CD4-positive, alpha-beta T cell treated with Interleukin-6 for 4 hours (primary cell): ENCODE measurements at regions not wholly inside any gene's neighbourhood (a gene's known extent, or its start where the extent isn't known, plus 50 kb on each side); places are given as distances from the start of the nearest gene placed in this dataset.

Source experiments
- DNase-seq: peaks from one replicate; pipeline ENCODE4 v3.0.0-alpha.2; 2020; ENCODE audit warnings: mixed read lengths

GRCh38 chr12:24255920-24256665 is 306.6 kb upstream of the SOX5 start:
- no peak for DNase-seq

DNA sequence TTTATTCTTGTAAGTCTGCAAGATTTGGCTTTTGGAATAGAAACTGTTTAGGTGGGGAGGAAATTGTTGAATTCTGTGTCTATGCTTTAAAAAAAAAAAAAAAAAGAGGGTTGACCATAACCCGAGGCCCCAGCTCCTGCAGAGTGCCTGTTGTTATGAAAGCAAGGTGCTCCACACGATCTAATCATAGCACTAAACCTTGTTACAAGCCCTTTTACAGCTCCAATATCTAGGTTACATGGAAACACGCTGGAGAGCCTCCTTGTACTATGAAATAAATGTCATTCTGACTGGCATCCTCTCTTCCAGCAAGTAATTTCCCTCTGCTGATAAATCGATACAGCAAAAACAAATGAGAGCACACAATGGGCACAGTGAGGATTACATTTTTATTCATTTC is 303.1 kb upstream of the SOX5 start:
- DNase-seq = no peak

GRCh38 chr12:24246934-24247333 is 297.5 kb upstream of the SOX5 start:
- no peak for DNase-seq

DNA sequence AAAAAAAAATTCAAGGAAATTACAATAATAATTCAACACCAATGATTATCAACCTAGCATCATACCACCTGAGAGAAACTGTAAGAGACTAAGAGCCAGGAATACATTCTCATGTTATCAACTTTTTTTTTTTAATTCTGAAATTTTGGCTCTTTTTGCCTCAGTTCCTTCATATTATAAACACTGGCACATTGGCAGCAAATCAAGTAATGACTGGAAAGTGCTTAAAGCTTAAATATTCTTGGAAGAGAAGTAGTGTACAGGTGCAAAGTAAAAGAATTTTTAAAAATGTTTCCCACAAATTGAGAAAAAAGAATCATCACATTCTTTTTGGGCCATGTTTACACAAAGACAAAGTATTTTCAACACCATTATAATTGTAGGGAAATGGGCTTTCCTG is 296.9 kb upstream of the SOX5 start:
- DNase-seq = no peak

DNA sequence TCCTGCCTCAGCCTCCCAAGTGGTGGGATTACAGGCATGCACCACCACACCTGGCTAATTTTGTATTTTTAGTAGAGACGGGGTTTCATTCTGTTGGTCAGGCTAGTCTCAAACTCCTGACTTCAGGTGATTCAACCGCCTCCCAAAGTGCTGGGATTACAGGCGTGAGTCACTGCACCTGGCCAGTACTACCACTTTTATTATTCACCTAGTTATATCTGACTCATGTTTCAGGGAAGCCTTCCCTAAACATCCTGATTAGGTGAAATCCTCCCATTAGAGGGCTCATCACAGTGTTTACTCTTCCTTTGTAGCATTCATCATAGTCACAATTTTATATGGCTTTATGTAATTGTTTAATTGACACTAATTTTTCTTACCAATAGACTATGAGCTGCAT is 295.3 kb upstream of the SOX5 start:
- no peak for DNase-seq

DNA sequence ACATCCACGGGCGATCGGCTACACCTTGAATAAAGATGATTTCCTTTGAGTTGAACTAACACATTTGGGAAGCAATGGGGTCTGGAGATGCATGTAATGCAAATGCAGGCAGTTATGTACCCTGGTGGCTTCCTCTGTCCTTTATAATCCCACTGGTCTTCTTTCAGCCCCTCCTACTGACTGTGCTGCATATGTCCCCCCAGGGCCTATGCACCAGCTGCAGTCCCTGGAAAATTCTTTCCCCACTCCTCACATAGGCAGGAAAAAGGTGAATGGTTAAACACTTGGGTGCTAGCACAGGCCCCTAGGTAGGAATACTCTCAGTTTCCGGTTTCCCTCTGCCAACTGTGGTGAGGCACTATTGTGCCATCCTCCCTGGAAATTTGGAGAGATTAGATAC is 294.8 kb upstream of the SOX5 start:
- no peak for DNase-seq

- no peak for DNase-seq
Measured at GRCh38 chr12:24240707-24241106, 291.2 kb upstream of the SOX5 start.

GRCh38 chr12:24233519-24234246 is 284.2 kb upstream of the SOX5 start:
- no peak for DNase-seq

GRCh38 chr12:24232531-24232930 is 283.1 kb upstream of the SOX5 start:
- DNase-seq = no peak

DNA sequence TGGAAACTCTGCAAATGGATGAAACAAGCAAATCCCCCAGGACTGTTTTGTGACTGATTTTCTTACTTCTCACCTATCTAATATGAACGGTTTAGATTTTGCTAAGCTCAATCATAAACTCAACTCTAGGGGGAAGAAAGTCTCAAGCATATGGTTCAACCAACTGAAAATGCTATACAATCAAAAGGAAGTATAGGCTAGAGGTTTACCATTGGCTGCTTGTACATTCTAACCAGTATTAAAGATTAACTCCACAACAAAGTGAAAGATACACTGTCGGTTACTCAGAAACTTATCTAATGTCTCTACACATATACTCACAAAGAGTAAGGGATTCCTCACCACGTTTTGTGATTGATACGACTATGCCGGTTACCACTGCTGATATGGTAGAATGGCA is 281.8 kb upstream of the SOX5 start:
- DNase-seq = no peak

- no peak for DNase-seq
Measured at GRCh38 chr12:24230061-24230701, 280.7 kb upstream of the SOX5 start.

DNA sequence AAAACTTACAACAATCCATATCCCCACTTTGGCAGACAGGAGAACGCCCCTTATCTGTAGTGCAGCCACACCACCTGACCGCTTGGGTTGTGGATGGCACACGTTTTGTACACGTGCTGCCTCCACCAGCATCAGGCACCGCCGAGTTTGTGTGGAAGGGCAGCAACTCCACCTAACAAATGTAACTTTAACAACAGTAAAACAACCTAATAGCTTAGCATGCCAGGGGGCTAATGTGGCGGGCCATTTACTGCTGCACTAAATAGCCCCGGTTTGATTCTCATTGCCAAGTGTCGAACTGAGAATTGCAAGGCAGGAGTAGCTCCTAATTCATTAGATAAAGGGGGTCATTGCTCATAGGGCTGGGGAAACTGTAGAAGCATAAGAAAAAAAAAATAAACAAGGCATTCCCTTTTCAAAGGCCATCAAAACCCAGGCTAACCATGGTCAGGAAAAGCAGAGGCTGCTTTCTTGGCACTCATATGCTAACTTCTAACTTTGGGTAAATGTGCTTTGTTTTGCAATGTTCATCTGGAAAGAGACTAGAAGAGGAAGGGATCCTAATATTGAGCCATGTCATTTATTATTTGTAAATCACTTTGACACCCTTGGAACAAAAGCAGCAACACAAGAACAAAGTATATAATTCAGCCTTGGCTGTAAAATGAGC is 279.7 kb upstream of the SOX5 start:
- DNase-seq = no peak

- DNase-seq = no peak
Measured at GRCh38 chr12:24228371-24228770, 278.9 kb upstream of the SOX5 start.

DNA sequence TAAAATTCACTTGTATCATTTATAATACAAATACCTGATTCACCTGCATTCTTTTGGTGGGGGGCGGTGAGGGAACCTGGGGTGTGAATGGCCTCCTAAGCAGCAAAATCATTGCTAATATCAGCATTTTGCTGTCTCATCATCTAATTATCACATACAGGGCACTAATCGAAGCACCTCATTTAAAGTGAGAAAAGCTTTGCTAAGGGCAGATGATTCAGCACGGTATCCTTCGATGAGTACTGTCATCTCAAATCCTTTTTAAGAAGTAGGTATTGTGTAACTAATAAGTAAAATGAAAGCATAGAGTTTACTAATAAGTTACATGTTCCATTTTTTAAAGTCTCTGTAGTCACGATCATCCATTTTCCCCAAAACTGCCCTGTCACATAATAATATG is 278.1 kb upstream of the SOX5 start:
- DNase-seq = no peak

- no peak for DNase-seq
Measured at GRCh38 chr12:24226745-24227350, 277.4 kb upstream of the SOX5 start.

DNA sequence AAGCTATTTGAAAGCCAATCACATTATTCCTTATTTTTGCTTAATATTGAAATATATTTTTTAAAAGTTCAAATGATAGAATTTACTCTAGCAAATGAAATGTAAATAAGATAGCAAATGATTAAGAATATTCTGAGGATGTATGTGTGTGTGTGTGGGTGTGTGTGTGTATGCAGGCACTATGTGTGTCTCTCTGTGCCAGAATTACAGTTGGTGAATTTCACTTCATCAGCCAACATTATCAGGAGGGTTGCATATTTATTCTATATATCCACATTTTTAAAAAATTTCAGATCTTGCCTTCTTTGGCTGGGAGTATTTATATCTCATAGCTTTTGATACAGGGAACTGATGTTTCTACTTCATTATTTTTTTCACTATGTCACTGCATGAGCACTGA is 274.9 kb upstream of the SOX5 start:
- DNase-seq = no peak

GRCh38 chr12:24223926-24224325 is 274.5 kb upstream of the SOX5 start:
- DNase-seq = no peak

DNA sequence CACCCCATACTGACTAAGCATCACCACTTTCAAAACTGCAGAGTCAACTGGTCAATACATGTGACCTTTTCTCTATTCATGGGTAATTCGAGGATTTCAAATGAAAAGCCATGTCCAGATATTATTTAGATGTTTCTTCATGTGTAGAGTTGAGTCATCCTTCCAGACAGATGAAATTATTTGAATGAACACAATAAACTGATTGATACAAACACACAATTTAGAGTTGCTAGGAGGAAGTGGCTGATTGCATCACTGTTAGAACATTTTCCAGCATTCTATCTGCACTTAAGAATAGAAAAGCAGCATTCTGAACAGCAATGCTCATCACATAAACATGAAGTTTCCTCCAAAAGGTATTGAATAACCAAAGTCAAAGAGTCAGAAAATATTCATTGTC is 273.5 kb upstream of the SOX5 start:
- no peak for DNase-seq

DNA sequence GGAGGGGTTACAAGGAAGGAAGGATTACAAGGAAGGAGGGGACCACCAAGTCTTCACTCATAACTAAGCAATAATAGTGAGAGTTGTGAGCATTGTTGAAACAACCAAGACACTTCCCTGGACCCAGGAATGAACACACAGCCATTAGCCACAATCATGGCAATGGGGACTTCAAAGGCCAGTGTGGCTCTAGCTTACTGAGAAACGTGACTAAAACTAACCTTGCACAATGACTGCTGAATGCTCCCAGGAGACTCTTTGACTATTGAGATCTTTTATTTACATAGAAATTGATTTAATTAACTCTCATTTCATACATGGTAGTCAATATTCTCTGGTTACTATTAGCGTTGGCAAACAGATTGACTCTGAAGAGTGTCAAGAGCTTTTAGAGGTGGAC is 263.0 kb upstream of the SOX5 start:
- no peak for DNase-seq

- no peak for DNase-seq
Measured at GRCh38 chr12:24206621-24207020, 257.2 kb upstream of the SOX5 start.

- DNase-seq = no peak
Measured at GRCh38 chr12:24201258-24201970, 251.9 kb upstream of the SOX5 start.

DNA sequence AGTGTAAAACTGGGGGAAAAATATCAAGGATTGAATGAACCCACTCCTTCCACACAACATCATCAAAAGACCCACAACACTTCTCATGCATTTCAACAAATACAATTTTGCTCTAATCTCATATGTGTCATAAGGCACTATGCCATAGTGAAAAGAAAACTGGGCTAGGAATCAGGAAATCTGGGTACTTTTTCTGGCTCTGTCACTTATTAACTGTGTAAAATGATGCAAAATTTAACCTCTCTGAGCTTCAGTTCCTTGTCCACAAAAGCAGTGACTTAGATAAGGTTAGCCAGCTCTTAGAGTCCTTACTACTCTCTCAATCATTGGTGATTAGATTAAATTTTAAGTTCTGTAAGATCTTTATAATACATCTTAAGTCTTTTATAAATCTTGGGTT is 250.5 kb upstream of the SOX5 start:
- no peak for DNase-seq
